NK-92 treated with Interleukin-12 subunit alpha and Interleukin-12 subunit beta, amount 100 ng/mL, for 24 hours (cell line): ENCODE measurements at regions not wholly inside any gene's neighbourhood (a gene's known extent, or its start where the extent isn't known, plus 50 kb on each side); places are given as distances from the start of the nearest gene placed in this dataset.

Experiments used
- DNase-seq: peaks from one replicate; lab custom pipeline; 2025; lab: John Stamatoyannopoulos, UW

DNA sequence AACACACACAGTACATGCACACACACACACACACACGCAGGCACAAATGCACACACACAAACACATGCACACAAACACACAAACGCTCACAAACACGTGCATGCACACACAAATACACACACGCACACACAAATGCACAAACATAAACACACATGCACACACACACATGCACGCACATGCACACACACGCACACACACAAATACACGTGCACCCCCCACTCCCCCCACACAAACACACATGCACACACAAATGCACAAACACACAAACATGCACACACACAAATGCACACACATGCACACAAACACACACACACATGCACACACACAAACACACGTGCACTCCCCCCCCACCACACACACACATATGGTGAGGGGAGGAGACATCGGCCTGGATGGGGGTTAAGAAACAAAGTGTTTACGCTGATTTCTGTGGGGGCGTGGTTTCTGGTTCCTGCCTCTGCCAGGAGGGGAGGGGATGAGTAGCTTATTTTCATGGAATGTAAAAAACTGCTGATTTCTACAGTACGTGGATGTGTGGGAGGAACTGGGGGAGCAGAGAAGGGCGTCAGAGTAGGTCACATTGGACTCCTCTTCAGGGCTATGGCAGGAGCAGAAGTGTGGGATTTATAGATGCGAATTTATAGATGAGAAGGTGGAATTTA is 607.2 kb downstream of the QKI start:
- DNase-seq: no peak

DNA sequence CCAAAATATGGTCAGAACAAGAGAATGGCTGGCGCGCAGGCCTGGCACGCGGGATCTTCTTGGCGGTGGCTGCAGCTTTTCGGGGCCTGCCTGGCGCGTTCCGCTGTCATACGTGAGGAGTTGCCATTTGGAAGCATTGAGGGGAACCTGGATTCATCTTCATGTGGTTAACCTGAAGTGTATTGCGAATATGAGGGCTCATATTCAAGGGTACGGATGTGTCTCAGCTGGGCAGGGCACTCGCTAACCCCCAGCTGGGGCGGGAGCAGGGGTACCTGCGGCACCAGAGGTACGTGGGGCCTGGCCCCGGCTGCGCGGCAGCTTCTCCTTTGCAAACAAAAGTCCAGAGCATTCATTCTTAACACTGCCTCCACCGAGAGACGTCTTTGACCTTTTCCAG is 605.6 kb downstream of the QKI start:
- DNase-seq: no peak

- DNase-seq: no peak
Measured at GRCh38 chr6:164018133-164018532, 603.6 kb downstream of the QKI start.

DNA sequence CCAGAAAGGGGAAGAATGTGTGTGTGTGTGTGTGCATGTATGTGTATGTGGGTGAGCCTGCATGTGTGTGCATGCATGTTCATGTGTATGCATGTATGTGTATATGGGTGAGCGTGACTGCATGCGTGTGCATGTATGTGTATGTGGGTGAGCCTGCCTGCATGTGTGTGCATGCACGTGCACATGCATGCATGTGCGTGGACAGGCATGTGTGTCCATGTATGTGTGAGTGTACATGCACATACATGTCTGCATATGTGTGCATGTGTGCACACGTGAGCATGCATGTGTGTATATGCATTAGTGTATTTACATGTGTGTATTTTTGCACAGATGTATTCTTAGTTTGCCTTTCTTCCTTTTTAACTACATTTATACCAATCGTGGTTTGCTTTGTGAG is 601.5 kb downstream of the QKI start:
- no peak for DNase-seq

DNA sequence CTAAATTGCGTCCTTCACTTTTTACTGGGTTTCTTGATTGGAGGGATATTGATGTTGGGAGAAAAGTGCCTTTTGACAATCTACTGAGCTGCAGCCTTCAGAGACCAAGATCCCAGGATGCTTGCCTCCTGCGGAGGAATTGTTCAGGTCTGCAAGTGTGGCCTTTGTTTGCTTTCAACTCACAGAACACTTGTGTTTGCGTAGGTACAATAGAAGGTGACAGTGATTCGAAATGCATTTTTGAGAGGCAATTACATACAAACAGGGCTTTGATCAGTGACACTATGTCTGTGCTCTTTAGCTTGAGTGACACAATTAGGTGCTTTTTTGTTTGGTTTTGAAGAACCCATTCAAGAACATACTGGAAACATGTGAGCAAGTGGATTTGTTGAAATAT is 600.6 kb downstream of the QKI start:
- no peak for DNase-seq

- no peak for DNase-seq
Measured at GRCh38 chr6:164014346-164015087, 600.0 kb downstream of the QKI start.

GRCh38 chr6:164013480-164014208 is 599.1 kb downstream of the QKI start:
- DNase-seq: no peak

GRCh38 chr6:164011321-164011720 is 596.8 kb downstream of the QKI start:
- no peak for DNase-seq

GRCh38 chr6:164010441-164011103 is 596.1 kb downstream of the QKI start:
- no peak for DNase-seq

DNA sequence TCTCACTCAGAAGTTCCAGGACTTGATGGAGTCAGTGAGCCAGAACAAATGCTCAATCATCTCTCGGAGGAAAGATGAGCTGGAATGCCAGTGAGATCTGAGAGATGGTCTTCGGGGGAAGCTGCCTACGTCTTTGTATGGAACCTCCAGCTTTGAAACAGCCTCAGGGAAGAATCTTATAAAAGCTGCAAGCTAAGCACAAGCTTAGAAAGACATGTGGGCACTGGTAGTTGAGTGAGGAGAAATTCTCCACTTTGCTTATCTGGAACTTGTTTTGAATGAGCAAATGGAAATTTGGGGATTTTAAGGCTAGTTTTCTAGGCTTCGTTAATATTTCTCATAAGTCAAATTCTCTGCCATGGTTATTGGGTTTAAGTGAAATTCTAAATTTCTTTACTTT is 594.4 kb downstream of the QKI start:
- no peak for DNase-seq

- no peak for DNase-seq
Measured at GRCh38 chr6:164007881-164008280, 593.4 kb downstream of the QKI start.

DNA sequence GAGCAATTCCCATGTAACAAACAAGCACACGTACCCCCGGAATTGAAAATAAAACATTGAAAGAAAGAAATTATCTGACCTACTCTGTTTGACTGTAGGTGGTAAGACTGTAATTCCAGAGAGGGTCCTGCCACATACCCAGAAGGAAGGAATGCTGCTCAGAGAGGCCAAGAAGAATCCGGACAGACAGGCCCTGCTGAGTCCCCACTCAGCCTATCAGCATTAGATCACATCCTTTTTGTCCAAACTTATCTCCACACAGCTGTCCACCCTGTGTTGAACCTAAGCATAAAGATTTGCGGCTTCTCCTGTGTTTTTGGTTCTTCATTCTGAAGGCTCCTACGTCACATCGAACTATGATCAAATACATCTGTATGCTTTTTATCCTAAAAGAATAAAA is 591.9 kb downstream of the QKI start:
- DNase-seq: no peak

GRCh38 chr6:164005004-164005711 is 590.6 kb downstream of the QKI start:
- DNase-seq: no peak

GRCh38 chr6:164000276-164000675 is 585.8 kb downstream of the QKI start:
- DNase-seq: no peak

DNA sequence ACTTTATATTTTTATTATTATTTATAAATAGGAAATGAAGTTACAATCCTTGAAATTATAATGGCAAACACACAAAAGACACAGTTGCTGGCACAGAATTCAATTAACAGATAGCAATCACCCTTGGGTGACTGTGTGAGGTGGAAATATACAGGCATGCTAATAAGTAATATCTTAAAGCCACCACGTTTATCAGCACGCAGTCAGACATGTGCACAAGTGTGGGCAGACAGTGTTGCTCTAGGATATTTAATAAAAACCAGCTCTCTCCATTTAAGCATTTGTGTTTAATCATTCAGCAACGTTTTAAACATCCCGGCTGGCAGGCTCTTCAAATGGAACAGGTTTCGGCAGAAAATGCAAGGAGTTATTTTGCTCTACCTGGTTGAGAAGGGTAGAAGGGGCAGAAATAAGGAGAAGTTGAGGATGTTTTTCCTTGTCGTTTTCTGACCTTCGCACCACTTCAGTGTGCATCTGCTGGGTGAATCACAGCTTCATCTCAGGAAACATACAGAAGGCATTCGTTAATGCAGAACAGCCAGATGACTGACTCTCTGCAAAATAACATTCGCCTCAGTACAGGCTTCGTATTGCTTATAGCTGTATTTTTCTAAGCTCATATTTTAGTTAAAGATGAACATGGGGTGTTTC is 585.1 kb downstream of the QKI start:
- no peak for DNase-seq

DNA sequence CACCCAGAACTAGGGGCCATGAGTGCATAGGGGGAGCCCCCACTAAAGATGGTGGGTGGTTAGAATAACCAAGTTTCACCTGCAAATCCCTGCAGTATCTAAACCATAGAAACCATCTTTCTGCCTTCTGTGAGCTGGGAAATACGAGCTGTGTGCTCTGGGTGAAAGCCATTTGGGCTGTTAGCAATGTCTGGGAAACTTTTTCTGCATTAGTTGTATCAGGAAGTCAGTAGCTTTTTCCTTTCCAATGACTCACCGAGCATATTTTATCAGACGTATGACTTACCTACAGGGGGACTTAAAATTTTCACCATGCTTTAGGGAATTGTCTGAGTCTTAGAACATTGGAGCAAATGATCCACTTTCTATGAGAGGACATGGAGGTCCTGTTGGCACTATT is 584.0 kb downstream of the QKI start:
- no peak for DNase-seq

- DNase-seq: no peak
Measured at GRCh38 chr6:163996491-163996890, 582.0 kb downstream of the QKI start.

DNA sequence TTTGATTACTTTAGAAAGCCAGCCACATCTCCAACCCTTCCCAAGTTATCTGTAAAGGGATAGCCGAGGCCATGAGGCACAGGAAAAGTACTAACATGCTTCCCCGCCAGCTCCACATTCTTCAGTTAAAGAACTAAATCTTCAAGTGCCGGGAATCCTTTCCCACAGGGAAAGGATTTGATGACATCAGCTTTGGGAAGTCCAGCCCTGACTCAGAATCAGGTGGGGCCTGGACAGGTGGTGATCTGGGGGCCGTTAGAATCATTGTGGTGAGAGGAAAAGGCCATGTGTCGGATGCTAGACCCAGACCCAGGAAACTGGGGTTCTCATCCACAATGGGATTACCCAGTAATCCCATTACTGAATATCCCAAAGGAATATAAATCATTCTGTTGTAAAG is 580.0 kb downstream of the QKI start:
- DNase-seq: no peak

DNA sequence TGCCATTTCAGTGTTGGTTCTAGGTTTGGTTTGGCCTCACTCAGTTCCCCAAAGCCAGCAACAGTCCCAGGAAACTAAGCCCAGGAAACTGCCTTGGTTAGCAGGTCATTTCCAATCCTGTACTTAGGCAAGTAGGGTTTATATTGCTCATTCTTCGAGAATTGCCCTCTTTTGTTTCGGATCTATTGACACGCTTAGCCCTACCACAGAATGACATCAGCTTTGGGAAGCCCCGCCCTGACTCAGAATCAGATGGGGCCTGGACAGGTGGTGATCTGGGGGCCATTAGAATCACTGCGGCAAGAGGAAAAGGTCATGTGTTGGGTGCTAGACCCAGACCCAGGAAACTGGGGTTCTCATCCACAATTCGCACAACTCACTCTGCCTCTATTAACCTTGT is 578.2 kb downstream of the QKI start:
- no peak for DNase-seq

DNA sequence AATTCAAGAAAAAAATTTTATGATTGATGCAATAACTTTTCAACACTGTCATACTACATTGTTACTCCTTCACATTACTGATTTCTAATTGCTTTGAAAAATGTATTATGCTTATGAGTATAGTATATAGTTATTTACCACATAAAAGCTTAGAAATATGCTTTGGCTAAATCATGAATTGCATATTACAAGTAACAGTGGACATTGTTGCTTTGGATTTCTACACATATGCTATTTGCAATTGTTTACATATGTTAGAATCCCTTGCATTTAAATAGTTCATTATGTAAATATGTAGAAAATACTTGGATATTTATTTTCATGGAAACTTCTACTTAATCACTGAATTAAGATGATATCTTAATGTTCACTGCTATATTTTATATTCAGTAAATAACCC is 577.5 kb downstream of the QKI start:
- DNase-seq: no peak

DNA sequence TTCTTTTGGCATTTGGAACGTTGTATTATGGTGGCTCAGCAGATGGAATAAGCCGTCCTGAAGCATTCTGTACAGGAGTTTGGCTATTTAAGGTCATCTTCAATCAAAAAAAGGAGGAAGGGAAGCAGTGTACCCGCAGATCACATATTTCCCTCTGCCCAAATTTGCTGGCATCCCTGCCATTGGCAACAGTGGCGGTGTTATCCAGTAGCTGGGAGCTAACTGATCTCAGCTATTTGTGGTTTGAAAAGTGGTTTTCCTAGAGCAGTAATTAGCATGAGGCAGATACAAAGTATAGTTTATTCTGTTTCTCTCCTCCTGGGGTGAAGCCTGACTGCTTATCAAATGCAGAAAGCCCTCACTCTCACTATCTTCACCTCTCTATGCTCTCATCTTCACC is 576.8 kb downstream of the QKI start:
- no peak for DNase-seq

- no peak for DNase-seq
Measured at GRCh38 chr6:163986313-163986712, 571.8 kb downstream of the QKI start.
